ENCODE measurements at regions not wholly inside any gene's neighbourhood (a gene's known extent, or its start where the extent isn't known, plus 50 kb on each side); places are given as distances from the start of the nearest gene placed in this dataset.

- TF ChIP-seq CTCF (IDR thresholded peaks at IDR 0.05; ENCODE audit: extremely low read depth in 1 of 2, insufficient read depth in 1 of 2, low read depth in 1 of 2, low read length in 2 of 2) (no peak), MAX (IDR thresholded peaks at IDR 0.05; ENCODE audit: insufficient read depth, insufficient read length) (no peak), POLR2AphosphoS5 (IDR thresholded peaks at IDR 0.05; ENCODE audit: insufficient read depth, low read depth, low read length) (no peak), POLR2A (IDR thresholded peaks at IDR 0.05; ENCODE audit: low read depth, low read length) (no peak), FOS (IDR thresholded peaks at IDR 0.05; ENCODE audit: borderline replicate concordance, insufficient read depth, low read length) (no peak), EZH2 (IDR thresholded peaks at IDR 0.05; ENCODE audit: borderline replicate concordance, low read depth, low read length, severe bottlenecking) (no peak), JUN (IDR thresholded peaks at IDR 0.05; ENCODE audit: borderline replicate concordance, insufficient read depth, insufficient read length, low read depth) (no peak)
These were observed 105.9 kb upstream of the DAP start for GRCh38 chr5:10866913-10867312.

All from endothelial cell of umbilical vein (primary cell).